B cell (primary cell): ENCODE measurements at regions not wholly inside any gene's neighbourhood (a gene's known extent, or its start where the extent isn't known, plus 50 kb on each side); places are given as distances from the start of the nearest gene placed in this dataset.

Source experiments
- ATAC-seq: fragments of 200-7000 bp; cut with Tn5 transposase; one replicate; pipeline ENCODE4 v1.10.0; 2021; ENCODE audit warnings: low read depth, mild to moderate bottlenecking, moderate number of reproducible peaks, moderate library complexity
- CTCF ChIA-PET: fragments of 350-600 bp; sonication (Branson Sonifier 250); formaldehyde crosslinking; loops from one replicate; lab custom pipeline; 2021; ENCODE audit warnings: antibody characterized with exemption, inconsistent platforms; lab: Charles Lee
- POLR2A ChIA-PET: fragments of 350-600 bp; sonication (Branson Sonifier 250); formaldehyde crosslinking; loops from one replicate; lab custom pipeline; 2021; ENCODE audit warnings: antibody characterized with exemption; lab: Charles Lee
- DNase-seq: peaks from one replicate; pipeline ENCODE4 v3.0.0; 2013
- H2AFZ ChIP-seq: 2 replicates; pipeline ENCODE4 v1.6.1; 2012; ENCODE audit warnings: mild to moderate bottlenecking, low read depth, low read length; ENCODE audit not compliant: insufficient read depth, poor library complexity, severe bottlenecking
- H3K27ac ChIP-seq, 2 donors: 1 replicate in 1 of 2; 2 replicates in 1 of 2; pipeline ENCODE4 v1.5.1; 2012 to 2013; ENCODE audit warnings: low read length in 2 of 2, mild to moderate bottlenecking in 2 of 2, moderate library complexity in 1 of 2
- H3K27me3 ChIP-seq, 4 experiments: fragments of 200-600 bp in 1 of 4; sonication (generic) in 1 of 4; replicated peaks in 1 of 4; 1 replicate in 2 of 4; 2 replicates in 2 of 4; pipeline versions ENCODE4 v1.6.1 to v1.7.0; 2013 to 2016; ENCODE audit warnings: low read length in 3 of 4, mild to moderate bottlenecking in 2 of 4, mixed read lengths in 1 of 4, moderate library complexity in 1 of 4; ENCODE audit not compliant: insufficient read depth in 4 of 4, control insufficient read depth in 3 of 4; ENCODE audit errors: control extremely low read depth in 1 of 4
- H3K36me3 ChIP-seq, 2 experiments: replicated peaks in 1 of 2; 1 replicate in 1 of 2; 2 replicates in 1 of 2; pipeline versions ENCODE4 v1.6.1 to v1.7.1; 2013; ENCODE audit warnings: low read length in 1 of 2; ENCODE audit not compliant: insufficient read depth in 2 of 2, control insufficient read depth in 1 of 2; ENCODE audit errors: control extremely low read depth in 1 of 2, extremely low read depth in 1 of 2
- H3K4me1 ChIP-seq, 2 donors: fragments of 200-600 bp in 1 of 2; sonication (generic) in 1 of 2; 1 replicate in 1 of 2; 2 replicates in 1 of 2; pipeline versions ENCODE4 v1.5.1 to v1.6.1; 2013 to 2017; ENCODE audit warnings: low read length in 2 of 2; ENCODE audit not compliant: control insufficient read depth in 2 of 2, insufficient read depth in 2 of 2
- H3K4me2 ChIP-seq: replicated peaks from 2 replicates; pipeline ENCODE3; 2012; ENCODE audit warnings: mild to moderate bottlenecking, low read depth, low read length; ENCODE audit not compliant: poor library complexity, severe bottlenecking
- H3K4me3 ChIP-seq, 5 experiments: fragments of 200-600 bp in 1 of 5; sonication (generic) in 1 of 5; 1 replicate in 3 of 5; 2 replicates in 2 of 5; pipeline versions ENCODE4 v1.5.1 to v1.7.0; 2011 to 2016; ENCODE audit warnings: low read length in 4 of 5, mild to moderate bottlenecking in 4 of 5, low read depth in 2 of 5, control low read depth in 1 of 5, moderate library complexity in 1 of 5; ENCODE audit not compliant: insufficient read depth in 1 of 5; ENCODE audit errors: control extremely low read depth in 1 of 5, extremely low read depth in 1 of 5
- H3K79me2 ChIP-seq: fragments of 200-600 bp; sonication (generic); one replicate; pipeline ENCODE4 v1.6.0; 2016; ENCODE audit warnings: low read length; ENCODE audit not compliant: control insufficient read depth, insufficient read depth
- H3K9ac ChIP-seq: fragments of 200-600 bp; sonication (generic); 2 replicates; pipeline ENCODE4 v1.6.1; 2017; ENCODE audit warnings: mild to moderate bottlenecking, low read length, moderate library complexity
- H3K9me3 ChIP-seq, 3 donors: one replicate each; pipeline versions ENCODE4 v1.6.1 to v1.7.1; 2013; ENCODE audit warnings: low read length in 2 of 3; ENCODE audit not compliant: control insufficient read depth in 2 of 3, insufficient read depth in 1 of 3; ENCODE audit errors: control extremely low read depth in 1 of 3
- H4K20me1 ChIP-seq: 2 replicates; pipeline ENCODE4 v1.6.0; 2012; ENCODE audit warnings: mild to moderate bottlenecking, low read length; ENCODE audit not compliant: insufficient read depth, control insufficient read depth, poor library complexity, severe bottlenecking
- H3K27ac Mint-ChIP-seq: one replicate; pipeline ENCODE4 v1.8.0; 2021; ENCODE audit warnings: mixed read lengths
- H3K27me3 Mint-ChIP-seq: one replicate; pipeline ENCODE4 v1.8.0; 2021; ENCODE audit warnings: mixed read lengths
- H3K4me1 Mint-ChIP-seq: one replicate; pipeline ENCODE4 v1.8.0; 2021; ENCODE audit warnings: mixed read lengths
- H3K4me3 Mint-ChIP-seq: one replicate; pipeline ENCODE4 v1.8.0; 2021; ENCODE audit warnings: mixed read lengths
- H3K9me3 Mint-ChIP-seq: one replicate; pipeline ENCODE4 v1.8.0; 2022; ENCODE audit warnings: mixed read lengths; ENCODE audit not compliant: insufficient read depth
- EZH2 ChIP-seq: IDR thresholded peaks from 2 replicates; pipeline ENCODE4 v1.6.1; 2012; ENCODE audit warnings: borderline replicate concordance, low read depth, mild to moderate bottlenecking, moderate library complexity, low read length; ENCODE audit not compliant: insufficient read depth, poor library complexity, severe bottlenecking
- WGBS: methylation state at CpG from one replicate; pipeline ENCODE4 v1.1.5; 2013; ENCODE audit warnings: missing lambda C conversion rate; ENCODE audit not compliant: insufficient coverage; 5-methylcytosine and 5-hydroxymethylcytosine counted together
- intact Hi-C: fragments of 100-400 bp; cut with micrococcal nuclease; formaldehyde crosslinking; loops from one replicate; pipeline ENCODE4 v1.10.0; 2022
- TF ChIP-seq, protein P1 (sequence below): fragments of 200-600 bp; IDR thresholded peaks from one replicate; pipeline ENCODE4 v1.8.0; 2022; ENCODE audit warnings: antibody characterized with exemption, mild to moderate bottlenecking

DNA sequence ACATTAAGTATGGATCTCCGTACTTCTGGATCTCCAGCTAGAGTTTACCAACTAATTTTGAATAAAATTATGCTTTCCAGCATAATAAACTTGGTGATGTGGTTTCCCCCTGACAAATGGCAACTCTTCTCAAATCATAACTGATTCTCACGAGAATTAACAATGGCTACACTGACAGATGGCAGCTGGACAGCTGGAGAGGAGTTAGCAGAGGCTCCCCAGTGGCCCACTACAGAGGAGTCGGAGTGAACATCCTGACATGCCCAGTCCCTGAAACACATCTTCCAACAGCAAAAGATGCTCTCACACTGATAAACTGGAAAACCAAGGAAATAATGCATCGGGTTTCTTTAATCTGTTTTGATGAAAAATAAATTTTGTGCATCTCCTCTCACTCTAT, 239.6 kb downstream of the MAN2A1 start:
- Mint-ChIP-seq H3K4me3 (no peak overlapping the region), H3K27ac (no peak overlapping the region), H3K27me3 (peaks cover 29% of the 10 kb centered on the region), H3K9me3 (no peaks in the 10 kb centered on the region), H3K4me1 (no peaks in the 10 kb centered on the region)
- Histone ChIP-seq H3K4me1 (no peaks in the 10 kb centered on the region), H2AFZ (no peak overlapping the region), H3K27ac (no peak overlapping the region), H3K36me3 (no peaks in the 10 kb centered on the region), H3K9me3 (no peaks in the 10 kb centered on the region), H3K27me3 (no peaks in the 10 kb centered on the region), H4K20me1 (no peaks in the 10 kb centered on the region), H3K4me2 (no peak overlapping the region), H3K4me3 (no peak overlapping the region), H3K9ac (no peak overlapping the region), H3K79me2 (no peaks in the 10 kb centered on the region)
- DNase-seq (no peak), ATAC-seq (no peak)
- POLR2A ChIA-PET, result no interaction called here
- CTCF ChIA-PET, result no interaction called here
- TF ChIP-seq, protein P1, sequence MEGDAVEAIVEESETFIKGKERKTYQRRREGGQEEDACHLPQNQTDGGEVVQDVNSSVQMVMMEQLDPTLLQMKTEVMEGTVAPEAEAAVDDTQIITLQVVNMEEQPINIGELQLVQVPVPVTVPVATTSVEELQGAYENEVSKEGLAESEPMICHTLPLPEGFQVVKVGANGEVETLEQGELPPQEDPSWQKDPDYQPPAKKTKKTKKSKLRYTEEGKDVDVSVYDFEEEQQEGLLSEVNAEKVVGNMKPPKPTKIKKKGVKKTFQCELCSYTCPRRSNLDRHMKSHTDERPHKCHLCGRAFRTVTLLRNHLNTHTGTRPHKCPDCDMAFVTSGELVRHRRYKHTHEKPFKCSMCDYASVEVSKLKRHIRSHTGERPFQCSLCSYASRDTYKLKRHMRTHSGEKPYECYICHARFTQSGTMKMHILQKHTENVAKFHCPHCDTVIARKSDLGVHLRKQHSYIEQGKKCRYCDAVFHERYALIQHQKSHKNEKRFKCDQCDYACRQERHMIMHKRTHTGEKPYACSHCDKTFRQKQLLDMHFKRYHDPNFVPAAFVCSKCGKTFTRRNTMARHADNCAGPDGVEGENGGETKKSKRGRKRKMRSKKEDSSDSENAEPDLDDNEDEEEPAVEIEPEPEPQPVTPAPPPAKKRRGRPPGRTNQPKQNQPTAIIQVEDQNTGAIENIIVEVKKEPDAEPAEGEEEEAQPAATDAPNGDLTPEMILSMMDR, result no peak
- no peak for TF ChIP-seq EZH2
- intact Hi-C loops, result no loop called here
- no CpG with 5 or more reads among the region's 4 CpGs for WGBS

DNA sequence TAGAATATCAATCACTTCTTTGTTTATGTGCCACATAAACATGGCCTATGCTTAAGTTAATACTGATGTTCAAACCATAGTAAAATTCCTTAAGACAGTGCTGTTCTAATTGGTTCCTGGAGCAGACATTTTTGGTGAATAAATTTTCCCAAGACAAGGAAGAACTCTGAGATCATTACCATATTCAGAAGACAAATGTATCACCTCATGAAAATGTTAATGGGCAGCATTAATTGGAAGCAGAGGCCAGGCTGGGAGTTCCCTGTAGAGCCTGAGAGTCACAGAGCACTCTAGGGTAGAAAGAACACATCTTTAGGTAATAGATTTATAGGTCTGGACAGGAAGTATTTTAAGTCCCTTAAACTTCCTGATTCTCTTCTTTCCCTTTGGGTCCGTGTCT, 240.2 kb downstream of the MAN2A1 start:
- H3K4me3 ChIP-seq, result no peak overlapping the region
- CTCF ChIA-PET, result no interaction called here
- intact Hi-C loops, result no loop called here

More for the DNA sequence above, 240.2 kb downstream of the MAN2A1 start:
- H3K4me3 Mint-ChIP-seq, result no peak overlapping the region
- H3K4me2 ChIP-seq, result no peak overlapping the region
- no peaks in the 10 kb centered on the region for H3K9me3 Mint-ChIP-seq
- no peaks in the 10 kb centered on the region for H3K4me1 ChIP-seq
- no peak overlapping the region for H3K27ac ChIP-seq
- peaks cover 28% of the 10 kb centered on the region for H3K27me3 Mint-ChIP-seq
- no CpG with 5 or more reads among the region's 1 CpG for WGBS
- no peak overlapping the region for H2AFZ ChIP-seq
- no peaks in the 10 kb centered on the region for H3K79me2 ChIP-seq
- no peak overlapping the region for H3K27ac Mint-ChIP-seq
- no peak for TF ChIP-seq EZH2
- TF ChIP-seq, protein P1, result no peak
- H3K36me3 ChIP-seq, result no peaks in the 10 kb centered on the region
- ATAC-seq (no peak), DNase-seq (no peak)
- no peaks in the 10 kb centered on the region for H3K27me3 ChIP-seq
- H3K4me1 Mint-ChIP-seq, result no peaks in the 10 kb centered on the region
- no peaks in the 10 kb centered on the region for H4K20me1 ChIP-seq
- POLR2A ChIA-PET, result no interaction called here
- no peak overlapping the region for H3K9ac ChIP-seq
- no peaks in the 10 kb centered on the region for H3K9me3 ChIP-seq
